ENCODE measurements at regions not wholly inside any gene's neighbourhood (a gene's known extent, or its start where the extent isn't known, plus 50 kb on each side); places are given as distances from the start of the nearest gene placed in this dataset.
A peak's percentile ranks its signal among the peaks of the same experiment; 100 is the strongest.

DNA sequence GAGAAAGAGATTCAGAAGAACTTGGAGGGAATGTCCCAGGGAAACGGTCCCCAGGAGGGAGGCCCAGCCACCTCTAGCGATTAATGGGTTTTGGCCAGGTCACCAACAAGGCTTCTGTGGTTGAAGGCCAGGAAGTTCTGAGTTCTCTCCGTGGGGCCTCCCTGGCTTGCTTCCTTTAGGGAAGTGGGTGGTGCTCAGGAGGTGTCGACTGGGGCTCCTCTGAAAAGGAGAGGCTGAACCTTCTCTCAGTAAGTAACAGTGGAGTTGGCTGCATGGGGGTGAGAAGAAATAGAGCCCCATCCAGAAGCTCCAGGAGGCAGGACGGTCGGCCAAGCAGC, 77.1 kb upstream of the GSE1 start (continued):
- TF ChIP-seq, protein P1, sequence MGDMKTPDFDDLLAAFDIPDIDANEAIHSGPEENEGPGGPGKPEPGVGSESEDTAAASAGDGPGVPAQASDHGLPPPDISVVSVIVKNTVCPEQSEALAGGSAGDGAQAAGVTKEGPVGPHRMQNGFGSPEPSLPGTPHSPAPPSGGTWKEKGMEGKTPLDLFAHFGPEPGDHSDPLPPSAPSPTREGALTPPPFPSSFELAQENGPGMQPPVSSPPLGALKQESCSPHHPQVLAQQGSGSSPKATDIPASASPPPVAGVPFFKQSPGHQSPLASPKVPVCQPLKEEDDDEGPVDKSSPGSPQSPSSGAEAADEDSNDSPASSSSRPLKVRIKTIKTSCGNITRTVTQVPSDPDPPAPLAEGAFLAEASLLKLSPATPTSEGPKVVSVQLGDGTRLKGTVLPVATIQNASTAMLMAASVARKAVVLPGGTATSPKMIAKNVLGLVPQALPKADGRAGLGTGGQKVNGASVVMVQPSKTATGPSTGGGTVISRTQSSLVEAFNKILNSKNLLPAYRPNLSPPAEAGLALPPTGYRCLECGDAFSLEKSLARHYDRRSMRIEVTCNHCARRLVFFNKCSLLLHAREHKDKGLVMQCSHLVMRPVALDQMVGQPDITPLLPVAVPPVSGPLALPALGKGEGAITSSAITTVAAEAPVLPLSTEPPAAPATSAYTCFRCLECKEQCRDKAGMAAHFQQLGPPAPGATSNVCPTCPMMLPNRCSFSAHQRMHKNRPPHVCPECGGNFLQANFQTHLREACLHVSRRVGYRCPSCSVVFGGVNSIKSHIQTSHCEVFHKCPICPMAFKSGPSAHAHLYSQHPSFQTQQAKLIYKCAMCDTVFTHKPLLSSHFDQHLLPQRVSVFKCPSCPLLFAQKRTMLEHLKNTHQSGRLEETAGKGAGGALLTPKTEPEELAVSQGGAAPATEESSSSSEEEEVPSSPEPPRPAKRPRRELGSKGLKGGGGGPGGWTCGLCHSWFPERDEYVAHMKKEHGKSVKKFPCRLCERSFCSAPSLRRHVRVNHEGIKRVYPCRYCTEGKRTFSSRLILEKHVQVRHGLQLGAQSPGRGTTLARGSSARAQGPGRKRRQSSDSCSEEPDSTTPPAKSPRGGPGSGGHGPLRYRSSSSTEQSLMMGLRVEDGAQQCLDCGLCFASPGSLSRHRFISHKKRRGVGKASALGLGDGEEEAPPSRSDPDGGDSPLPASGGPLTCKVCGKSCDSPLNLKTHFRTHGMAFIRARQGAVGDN (CRISPR knock-in tag; IDR thresholded peaks at IDR 0.05): no peak

DNA sequence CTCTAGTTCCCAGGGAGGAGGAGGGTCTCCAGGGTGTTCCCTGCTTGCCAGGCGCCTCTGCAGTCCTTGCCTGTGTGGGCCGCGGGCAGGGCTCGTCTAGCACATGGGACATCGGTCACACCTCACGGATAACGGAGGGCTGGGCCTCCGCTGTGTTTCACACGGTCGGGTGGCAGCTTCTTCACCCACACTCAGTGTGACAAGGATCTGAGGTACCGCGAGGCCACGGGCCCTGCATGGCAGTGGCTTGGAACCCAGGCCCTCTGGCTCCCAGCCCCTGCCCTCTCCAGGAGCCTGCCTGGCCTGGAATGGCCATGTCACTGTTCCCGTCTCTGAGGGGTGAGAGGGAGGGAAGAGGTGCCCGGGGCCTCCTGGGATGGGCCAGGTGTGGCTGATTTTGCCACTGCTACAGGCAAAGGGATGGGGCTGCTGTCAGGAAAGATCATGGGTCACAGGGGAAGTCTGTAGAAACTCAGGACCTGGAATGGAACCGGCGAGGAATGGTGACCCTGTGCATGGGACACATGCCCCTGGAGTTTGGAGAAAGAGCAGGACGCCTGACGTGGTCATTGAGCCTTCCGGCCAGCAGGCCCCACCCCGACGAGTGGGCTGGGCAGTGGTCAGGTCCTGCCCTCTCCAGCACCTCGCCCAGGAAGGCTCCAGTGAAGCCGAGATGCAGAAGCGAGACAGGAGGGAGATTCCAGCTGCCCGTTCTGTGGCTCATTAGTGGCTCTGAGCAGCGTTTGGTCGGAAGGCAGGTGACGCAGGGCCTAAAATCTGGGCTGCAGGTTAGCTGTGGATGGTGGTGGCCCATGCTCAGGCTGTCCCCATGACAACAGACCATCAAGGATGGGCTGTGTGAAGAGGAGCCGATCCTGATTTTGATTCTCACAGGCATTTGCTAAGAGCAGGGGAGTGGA, 76.5 kb upstream of the GSE1 start:
- peak overlapping the region; percentile 90 for H3K27ac ChIP-seq (ENCODE audit: extremely low read length, insufficient read depth, low read length)
- intact Hi-C loops (cut with micrococcal nuclease; ENCODE audit: unreplicated experiment): no loop called here
- FAIRE-seq (peak; percentile 91), ATAC-seq (peak; percentile 27), DNase-seq (ENCODE audit: low spot score) (peak; percentile 53)
- peaks cover 100% of the 10 kb centered on the region for H3K4me1 ChIP-seq (ENCODE audit: insufficient read depth, low read length)
- no peaks in the 10 kb centered on the region for H4K20me1 ChIP-seq (ENCODE audit: insufficient read depth, low read length)
- H3K9me3 ChIP-seq (ENCODE audit: low read length): no peaks in the 10 kb centered on the region
- ChIA-PET POLR2A (interaction anchor here (0.8 to 8.4 kb wide), 14 partner anchors 7 to 373 kb away, joined by 3 to 227 read pairs (median 6); no protein-coding TSS in a partner anchor), CTCF (ENCODE audit: low intra/inter-chr PET ratio, low total read pairs) (no interaction called here)
- peak overlapping the region; percentile 83 for H3K4me2 ChIP-seq (ENCODE audit: low read depth, low read length)
- no TSS peak for BruUV-seq (replicated peaks)
- in situ Hi-C loops (cut with HindIII; ENCODE audit: extremely low pct_ligation_motif_present, low pct_unique_long_range_greater_than_20kb): no loop called here
- H3K9ac ChIP-seq (ENCODE audit: insufficient read depth, low read depth, low read length): peak overlapping the region; percentile 71
- no peaks in the 10 kb centered on the region for H3K36me3 ChIP-seq (replicated peaks in 1 of 2; ENCODE audit: control insufficient read depth in 1 of 2, insufficient read depth in 2 of 2, low read length in 2 of 2)
- peaks cover 16% of the 10 kb centered on the region for H3K79me2 ChIP-seq (ENCODE audit: insufficient read depth, low read length)
- WGBS (ENCODE audit: low lambda C conversion rate): 23% methylated on average over 16 of the region's 30 CpGs
- H3K4me3 ChIP-seq (replicated peaks in 1 of 3; ENCODE audit: insufficient read depth in 1 of 3, low read depth in 2 of 3, low read length in 3 of 3): peak overlapping the region; percentile 35 to 74 (median 51); a peak in 5 of 6 replicates
- H3K27me3 ChIP-seq (ENCODE audit: control insufficient read depth in 1 of 2, insufficient read depth in 2 of 2, low read length in 2 of 2): no peaks in the 10 kb centered on the region
- no peak overlapping the region for H2AFZ ChIP-seq (ENCODE audit: low read length)
- TF ChIP-seq, protein P2, sequence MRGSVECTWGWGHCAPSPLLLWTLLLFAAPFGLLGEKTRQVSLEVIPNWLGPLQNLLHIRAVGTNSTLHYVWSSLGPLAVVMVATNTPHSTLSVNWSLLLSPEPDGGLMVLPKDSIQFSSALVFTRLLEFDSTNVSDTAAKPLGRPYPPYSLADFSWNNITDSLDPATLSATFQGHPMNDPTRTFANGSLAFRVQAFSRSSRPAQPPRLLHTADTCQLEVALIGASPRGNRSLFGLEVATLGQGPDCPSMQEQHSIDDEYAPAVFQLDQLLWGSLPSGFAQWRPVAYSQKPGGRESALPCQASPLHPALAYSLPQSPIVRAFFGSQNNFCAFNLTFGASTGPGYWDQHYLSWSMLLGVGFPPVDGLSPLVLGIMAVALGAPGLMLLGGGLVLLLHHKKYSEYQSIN (CRISPR knock-in tag; IDR thresholded peaks at IDR 0.05; ENCODE audit: borderline replicate concordance): no peak
- TF ChIP-seq ZNF562 (CRISPR knock-in tag; IDR thresholded peaks at IDR 0.05; ENCODE audit: borderline replicate concordance) (no peak), NFKB2 (CRISPR knock-in tag; IDR thresholded peaks at IDR 0.05; ENCODE audit: borderline replicate concordance) (no peak; the same call in 1 of the 2 replicates), ZNF737 (CRISPR knock-in tag; IDR thresholded peaks at IDR 0.05; ENCODE audit: borderline replicate concordance) (no peak), SMAD3 (CRISPR knock-in tag; IDR thresholded peaks at IDR 0.05) (0 out of 2 replicates have a peak, but pooled peaks have one; percentile 5), CHD2 (IDR thresholded peaks at IDR 0.05; ENCODE audit: low read depth, low read length) (0 out of 2 replicates have a peak, but pooled peaks have one; percentile 12)
- TF ChIP-seq, protein P3, sequence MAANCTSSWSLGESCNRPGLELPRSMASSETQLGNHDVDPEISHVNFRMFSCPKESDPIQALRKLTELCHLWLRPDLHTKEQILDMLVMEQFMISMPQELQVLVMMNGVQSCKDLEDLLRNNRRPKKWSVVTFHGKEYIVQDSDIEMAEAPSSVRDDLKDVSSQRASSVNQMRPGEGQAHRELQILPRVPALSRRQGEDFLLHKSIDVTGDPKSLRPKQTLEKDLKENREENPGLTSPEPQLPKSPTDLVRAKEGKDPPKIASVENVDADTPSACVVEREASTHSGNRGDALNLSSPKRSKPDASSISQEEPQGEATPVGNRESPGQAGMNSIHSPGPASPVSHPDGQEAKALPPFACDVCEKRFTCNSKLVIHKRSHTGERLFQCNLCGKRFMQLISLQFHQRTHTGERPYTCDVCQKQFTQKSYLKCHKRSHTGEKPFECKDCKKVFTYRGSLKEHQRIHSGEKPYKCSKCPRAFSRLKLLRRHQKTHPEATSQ (CRISPR knock-in tag; IDR thresholded peaks at IDR 0.05; ENCODE audit: borderline replicate concordance): no peak
- TF ChIP-seq, protein P4, sequence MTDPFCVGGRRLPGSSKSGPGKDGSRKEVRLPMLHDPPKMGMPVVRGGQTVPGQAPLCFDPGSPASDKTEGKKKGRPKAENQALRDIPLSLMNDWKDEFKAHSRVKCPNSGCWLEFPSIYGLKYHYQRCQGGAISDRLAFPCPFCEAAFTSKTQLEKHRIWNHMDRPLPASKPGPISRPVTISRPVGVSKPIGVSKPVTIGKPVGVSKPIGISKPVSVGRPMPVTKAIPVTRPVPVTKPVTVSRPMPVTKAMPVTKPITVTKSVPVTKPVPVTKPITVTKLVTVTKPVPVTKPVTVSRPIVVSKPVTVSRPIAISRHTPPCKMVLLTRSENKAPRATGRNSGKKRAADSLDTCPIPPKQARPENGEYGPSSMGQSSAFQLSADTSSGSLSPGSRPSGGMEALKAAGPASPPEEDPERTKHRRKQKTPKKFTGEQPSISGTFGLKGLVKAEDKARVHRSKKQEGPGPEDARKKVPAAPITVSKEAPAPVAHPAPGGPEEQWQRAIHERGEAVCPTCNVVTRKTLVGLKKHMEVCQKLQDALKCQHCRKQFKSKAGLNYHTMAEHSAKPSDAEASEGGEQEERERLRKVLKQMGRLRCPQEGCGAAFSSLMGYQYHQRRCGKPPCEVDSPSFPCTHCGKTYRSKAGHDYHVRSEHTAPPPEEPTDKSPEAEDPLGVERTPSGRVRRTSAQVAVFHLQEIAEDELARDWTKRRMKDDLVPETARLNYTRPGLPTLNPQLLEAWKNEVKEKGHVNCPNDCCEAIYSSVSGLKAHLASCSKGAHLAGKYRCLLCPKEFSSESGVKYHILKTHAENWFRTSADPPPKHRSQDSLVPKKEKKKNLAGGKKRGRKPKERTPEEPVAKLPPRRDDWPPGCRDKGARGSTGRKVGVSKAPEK (CRISPR knock-in tag; IDR thresholded peaks at IDR 0.05; ENCODE audit: borderline replicate concordance): no peak
